NB4 (cell line): ENCODE measurements at regions not wholly inside any gene's neighbourhood (a gene's known extent, or its start where the extent isn't known, plus 50 kb on each side); places are given as distances from the start of the nearest gene placed in this dataset.

Source experiments
- MAX ChIP-seq: IDR thresholded peaks from 2 replicates; pipeline ENCODE4 v1.6.1; 2011; ENCODE audit warnings: low read depth, low read length
- MYC ChIP-seq: IDR thresholded peaks from 2 replicates; pipeline ENCODE4 v1.6.1; 2011; ENCODE audit warnings: low read depth, low read length
- TF ChIP-seq, protein P1 (sequence below): IDR thresholded peaks from one replicate; pipeline ENCODE4 v1.5.1; 2012; ENCODE audit warnings: low read depth, low read length

DNA sequence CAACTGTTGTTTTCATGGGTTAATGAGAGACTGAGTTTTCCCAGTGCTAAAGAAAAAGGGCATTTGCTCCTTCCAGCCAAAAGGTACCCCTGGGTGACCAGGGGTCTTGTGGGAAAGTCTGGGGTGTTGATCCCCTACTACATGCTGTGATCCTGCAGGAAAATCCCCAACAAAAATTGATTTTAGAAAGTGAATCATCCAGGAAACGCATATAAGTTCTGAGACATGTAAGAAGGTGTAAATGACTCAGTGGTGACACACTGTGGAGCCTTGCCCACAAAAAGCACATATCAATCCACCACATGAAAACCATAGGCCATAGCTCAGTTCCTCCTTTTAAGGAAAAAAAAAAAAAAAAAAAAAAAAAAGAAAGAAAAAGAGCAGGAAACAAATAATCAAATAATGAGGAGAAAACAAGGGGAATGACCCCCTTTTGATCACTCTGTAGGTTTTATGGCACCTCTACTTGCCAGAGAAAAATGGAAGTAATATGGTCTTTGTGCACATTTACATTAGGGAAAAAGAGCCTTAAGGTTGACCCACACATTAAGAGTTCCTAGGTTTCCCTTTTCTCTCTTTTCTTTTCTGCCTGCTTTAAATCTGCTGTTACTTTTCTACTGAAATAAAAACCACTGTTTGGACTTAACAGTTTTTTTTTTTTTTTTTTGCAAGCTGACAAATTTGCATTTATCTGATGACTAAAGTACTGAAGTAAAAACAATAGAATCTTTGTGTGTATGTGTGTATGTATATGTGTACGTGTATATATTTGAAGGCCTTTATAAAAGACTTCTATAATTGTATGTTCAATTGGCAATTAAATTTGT, 386.0 kb downstream of the KIF20B start:
- TF ChIP-seq, protein P1, sequence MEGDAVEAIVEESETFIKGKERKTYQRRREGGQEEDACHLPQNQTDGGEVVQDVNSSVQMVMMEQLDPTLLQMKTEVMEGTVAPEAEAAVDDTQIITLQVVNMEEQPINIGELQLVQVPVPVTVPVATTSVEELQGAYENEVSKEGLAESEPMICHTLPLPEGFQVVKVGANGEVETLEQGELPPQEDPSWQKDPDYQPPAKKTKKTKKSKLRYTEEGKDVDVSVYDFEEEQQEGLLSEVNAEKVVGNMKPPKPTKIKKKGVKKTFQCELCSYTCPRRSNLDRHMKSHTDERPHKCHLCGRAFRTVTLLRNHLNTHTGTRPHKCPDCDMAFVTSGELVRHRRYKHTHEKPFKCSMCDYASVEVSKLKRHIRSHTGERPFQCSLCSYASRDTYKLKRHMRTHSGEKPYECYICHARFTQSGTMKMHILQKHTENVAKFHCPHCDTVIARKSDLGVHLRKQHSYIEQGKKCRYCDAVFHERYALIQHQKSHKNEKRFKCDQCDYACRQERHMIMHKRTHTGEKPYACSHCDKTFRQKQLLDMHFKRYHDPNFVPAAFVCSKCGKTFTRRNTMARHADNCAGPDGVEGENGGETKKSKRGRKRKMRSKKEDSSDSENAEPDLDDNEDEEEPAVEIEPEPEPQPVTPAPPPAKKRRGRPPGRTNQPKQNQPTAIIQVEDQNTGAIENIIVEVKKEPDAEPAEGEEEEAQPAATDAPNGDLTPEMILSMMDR = peak; percentile 9
- TF ChIP-seq MYC = no peak
- no peak for TF ChIP-seq MAX
